GM19035 (cell line): ENCODE measurements at regions not wholly inside any gene's neighbourhood (a gene's known extent, or its start where the extent isn't known, plus 50 kb on each side); places are given as distances from the start of the nearest gene placed in this dataset.
"Not testable (repeated sequence)": the region's sequence is repeated elsewhere in the genome, so short reads cannot be mapped to it uniquely, and the experiment has no call there.

ENCODE experiments used
- ATAC-seq: cut with Tn5 transposase; IDR thresholded peaks from one replicate; pipeline ENCODE4 v1.9.1; 2021; ENCODE audit not compliant: unreplicated experiment

GRCh38 chr15:85196697-85197096 lies 183.7 kb upstream of the AKAP13 start:
- not testable (repeated sequence) for ATAC-seq

GRCh38 chr15:85197582-85197981 lies 182.8 kb upstream of the AKAP13 start:
- ATAC-seq = not testable (repeated sequence)

GRCh38 chr15:85198432-85198831 lies 182.0 kb upstream of the AKAP13 start:
- ATAC-seq = not testable (repeated sequence)

- ATAC-seq = peak; percentile 92
These were observed 180.2 kb upstream of the AKAP13 start for GRCh38 chr15:85200215-85200614.

- not testable (repeated sequence) for ATAC-seq
These were observed 179.1 kb upstream of the AKAP13 start for GRCh38 chr15:85201118-85201793.

- ATAC-seq = not testable (repeated sequence)
These were observed 175.9 kb upstream of the AKAP13 start for GRCh38 chr15:85204481-85204880.

- ATAC-seq = not testable (repeated sequence)
These were observed 146.5 kb upstream of the AKAP13 start for GRCh38 chr15:85233791-85234325.

- ATAC-seq = not testable (repeated sequence)
These were observed 145.8 kb upstream of the AKAP13 start for GRCh38 chr15:85234450-85235196.

GRCh38 chr15:85244056-85244455 lies 136.3 kb upstream of the AKAP13 start:
- not testable (repeated sequence) for ATAC-seq

GRCh38 chr15:85250938-85251542 lies 129.4 kb upstream of the AKAP13 start:
- not testable (repeated sequence) for ATAC-seq

GRCh38 chr15:85253196-85253915 lies 127.0 kb upstream of the AKAP13 start:
- peak; percentile 67 for ATAC-seq

GRCh38 chr15:85254961-85255360 lies 125.4 kb upstream of the AKAP13 start:
- not testable (repeated sequence) for ATAC-seq

GRCh38 chr15:85255502-85255901 lies 124.9 kb upstream of the AKAP13 start:
- not testable (repeated sequence) for ATAC-seq

- ATAC-seq = not testable (repeated sequence)
These were observed 124.1 kb upstream of the AKAP13 start for GRCh38 chr15:85256009-85256997.

- ATAC-seq = not testable (repeated sequence)
These were observed 122.3 kb upstream of the AKAP13 start for GRCh38 chr15:85258062-85258445.

- not testable (repeated sequence) for ATAC-seq
These were observed 121.7 kb upstream of the AKAP13 start for GRCh38 chr15:85258559-85259209.

GRCh38 chr15:85260526-85260925 lies 119.9 kb upstream of the AKAP13 start:
- not testable (repeated sequence) for ATAC-seq

GRCh38 chr15:85262461-85263055 lies 117.8 kb upstream of the AKAP13 start:
- ATAC-seq = not testable (repeated sequence)
